Mesodermal cell (in vitro differentiated cells): ENCODE measurements at regions not wholly inside any gene's neighbourhood (a gene's known extent, or its start where the extent isn't known, plus 50 kb on each side); places are given as distances from the start of the nearest gene placed in this dataset.

Experiments
- H3K27ac ChIP-seq: 2 replicates; pipeline ENCODE4 v1.7.0; 2013; ENCODE audit warnings: mild to moderate bottlenecking, low read depth, low read length, moderate library complexity; ENCODE audit not compliant: severe bottlenecking
- H3K36me3 ChIP-seq: 2 replicates; pipeline ENCODE4 v1.7.1; 2013; ENCODE audit warnings: mild to moderate bottlenecking, low read length, moderate library complexity; ENCODE audit not compliant: control insufficient read depth, insufficient read depth
- H3K4me1 ChIP-seq: one replicate; pipeline ENCODE4 v1.7.1; 2013; ENCODE audit warnings: mild to moderate bottlenecking, low read length; ENCODE audit not compliant: insufficient read depth, control insufficient read depth, poor library complexity, severe bottlenecking
- H3K4me3 ChIP-seq: 2 replicates; pipeline ENCODE4 v1.7.0; 2013; ENCODE audit warnings: low read length, control low read depth, mild to moderate bottlenecking; ENCODE audit not compliant: insufficient read depth, poor library complexity, severe bottlenecking; ENCODE audit errors: extremely low read depth
- H3K9me3 ChIP-seq: 2 replicates; pipeline ENCODE4 v1.7.1; 2013; ENCODE audit warnings: mild to moderate bottlenecking, low read length, moderate library complexity; ENCODE audit not compliant: control insufficient read depth
- WGBS, 2 experiments: methylation state at CpG; one replicate each; pipeline ENCODE4 v1.1.5; 2013; ENCODE audit warnings: missing lambda C conversion rate in 2 of 2; ENCODE audit not compliant: insufficient coverage in 2 of 2; 5-methylcytosine and 5-hydroxymethylcytosine counted together

DNA sequence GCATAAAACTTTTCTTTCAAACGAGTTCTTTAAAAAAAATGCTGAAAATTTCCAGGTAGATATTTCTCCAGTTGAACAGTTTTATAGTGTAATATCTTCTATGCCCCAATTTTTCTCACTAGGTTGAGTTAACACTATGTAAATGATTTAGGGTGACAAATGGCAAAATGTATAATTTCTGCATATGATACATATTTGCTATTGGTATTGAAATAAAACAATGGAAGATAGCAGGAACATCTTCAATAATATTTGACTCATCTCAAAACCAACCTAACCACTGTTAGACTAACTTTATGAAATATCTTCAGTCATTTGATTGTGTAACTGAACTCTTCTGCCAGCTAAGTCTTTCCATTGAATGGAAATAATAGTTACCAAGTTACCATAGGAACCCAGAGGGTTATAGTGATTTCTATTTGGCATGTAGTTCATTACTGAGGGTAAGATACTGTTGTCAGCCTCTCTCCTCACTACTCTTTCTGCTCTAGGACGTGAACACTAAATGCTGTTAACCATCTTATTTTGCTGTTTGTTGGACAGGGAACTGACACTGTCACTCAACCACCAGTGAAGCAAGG is 824.7 kb upstream of the NECTIN3 start:
- Histone ChIP-seq H3K27ac (no peak overlapping the region), H3K36me3 (no peaks in the 10 kb centered on the region), H3K4me3 (no peak overlapping the region), H3K9me3 (no peaks in the 10 kb centered on the region), H3K4me1 (no peaks in the 10 kb centered on the region)
- no CpG with 5 or more reads among the region's 2 CpGs for WGBS, 2 experiments

DNA sequence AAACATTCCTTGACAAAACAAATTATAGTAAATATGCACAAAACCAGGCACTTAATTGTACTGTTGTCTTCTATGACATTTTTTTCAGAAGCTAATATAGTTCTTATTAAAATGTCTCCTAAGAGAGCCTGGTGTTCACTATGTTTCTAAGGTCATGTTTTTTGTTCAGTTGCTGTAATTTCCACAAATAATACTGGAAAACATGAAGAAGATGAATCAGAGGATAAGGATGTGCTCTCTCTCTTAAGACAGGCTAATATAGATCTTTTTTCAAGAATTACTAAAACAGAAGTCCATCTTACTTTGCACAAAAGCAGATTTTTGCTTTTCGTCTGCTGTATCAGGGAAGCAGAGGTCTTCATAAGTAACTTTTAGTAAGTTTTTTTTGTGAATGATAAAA is 823.0 kb upstream of the NECTIN3 start:
- Histone ChIP-seq H3K4me3 (no peak overlapping the region), H3K27ac (no peak overlapping the region), H3K36me3 (no peaks in the 10 kb centered on the region), H3K9me3 (no peaks in the 10 kb centered on the region), H3K4me1 (no peaks in the 10 kb centered on the region)
- no CpG with 5 or more reads among the region's 1 CpG for WGBS, 2 experiments

DNA sequence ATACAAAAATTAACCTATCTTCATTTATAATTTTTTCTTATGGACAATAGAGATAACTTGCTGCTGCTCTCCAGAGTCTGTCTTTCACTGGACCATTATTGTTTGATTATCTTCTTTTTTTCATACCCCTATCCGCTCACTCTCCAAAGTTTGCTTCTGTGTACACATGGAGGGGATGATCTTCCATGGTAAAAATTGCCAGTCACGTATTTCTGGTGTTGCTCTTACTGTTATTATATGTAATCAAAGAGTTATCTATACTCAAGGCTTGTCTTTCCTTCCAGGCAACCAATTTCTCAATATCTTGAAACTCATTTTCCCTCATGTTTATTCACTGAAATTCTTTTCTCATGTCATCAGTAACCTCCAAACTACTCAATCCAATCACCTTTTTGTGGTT is 817.8 kb upstream of the NECTIN3 start:
- no CpG with 5 or more reads among the region's 2 CpGs for WGBS, 2 experiments
- Histone ChIP-seq H3K4me3 (no peak overlapping the region), H3K27ac (no peak overlapping the region), H3K4me1 (no peaks in the 10 kb centered on the region), H3K36me3 (no peaks in the 10 kb centered on the region), H3K9me3 (no peaks in the 10 kb centered on the region)

DNA sequence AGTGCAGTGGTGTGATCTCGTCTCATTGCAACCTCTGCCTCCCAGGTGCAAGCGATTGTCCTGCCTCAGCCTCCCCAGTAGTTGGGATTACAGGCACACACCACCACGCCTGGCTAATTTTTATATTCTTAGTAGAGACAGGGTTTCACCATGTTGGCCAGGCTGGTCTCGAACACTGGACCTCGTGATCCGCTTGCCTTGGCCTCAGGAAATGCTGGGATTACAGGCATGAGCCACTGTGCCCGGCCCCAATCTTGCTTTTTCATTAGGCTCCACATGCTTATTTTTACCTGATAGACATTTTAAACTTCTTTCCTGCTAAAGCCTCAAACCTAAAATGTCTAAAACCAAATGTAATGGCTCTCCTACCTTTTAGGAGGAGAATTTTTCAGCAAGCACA is 817.0 kb upstream of the NECTIN3 start:
- Histone ChIP-seq H3K36me3 (no peaks in the 10 kb centered on the region), H3K27ac (no peak overlapping the region), H3K4me3 (no peak overlapping the region), H3K4me1 (no peaks in the 10 kb centered on the region), H3K9me3 (no peaks in the 10 kb centered on the region)
- 84 to 88% methylated on average over 7 of the region's 7 CpGs for WGBS, 2 experiments

DNA sequence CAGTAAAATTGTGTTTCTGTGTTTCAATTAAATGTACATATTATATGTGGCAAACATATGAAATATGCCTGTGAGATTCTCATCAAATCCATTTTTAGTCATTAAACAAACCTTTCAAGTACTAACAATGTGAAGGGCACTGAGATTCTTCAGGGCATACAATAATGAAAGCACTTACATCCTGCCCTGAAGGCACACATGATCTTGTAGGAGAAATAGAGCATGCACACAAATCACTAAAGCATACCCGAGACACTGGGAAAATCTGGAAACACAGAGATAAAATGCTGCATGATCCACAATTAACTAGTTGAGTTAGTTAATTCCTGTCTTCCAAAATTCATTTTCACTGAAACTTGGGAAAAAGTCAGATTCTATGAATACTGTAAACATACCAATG is 810.5 kb upstream of the NECTIN3 start:
- Histone ChIP-seq H3K27ac (no peak overlapping the region), H3K36me3 (no peaks in the 10 kb centered on the region)
- WGBS, 2 experiments, result 70% methylated on average over 1 of the region's 1 CpG; no CpG with 5 or more reads in 1 of the 2 experiments

DNA sequence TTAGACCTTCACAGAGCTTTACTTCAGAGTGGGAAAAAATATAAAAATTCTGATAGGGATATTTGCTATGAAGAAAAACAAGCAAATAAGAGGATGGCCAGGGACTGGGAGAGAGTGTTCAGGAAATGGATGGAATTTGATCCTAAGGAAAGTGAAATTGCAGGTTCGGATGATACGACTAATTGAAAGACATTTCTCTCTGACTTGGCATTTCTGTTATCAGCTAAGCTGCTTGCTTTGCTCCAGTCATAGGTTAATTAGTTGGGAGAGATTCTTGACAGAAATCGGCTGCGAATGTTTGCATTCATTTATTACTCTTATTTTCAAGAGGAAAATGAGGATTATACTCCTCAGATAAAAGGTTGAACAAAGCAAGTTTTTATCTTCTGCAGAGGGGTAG is 808.7 kb upstream of the NECTIN3 start:
- 90% methylated on average over 2 of the region's 4 CpGs; no CpG with 5 or more reads in 1 of the 2 experiments for WGBS, 2 experiments
- H3K27ac ChIP-seq, result no peak overlapping the region
- H3K9me3 ChIP-seq, result no peaks in the 10 kb centered on the region
- H3K4me1 ChIP-seq, result no peaks in the 10 kb centered on the region
- no peaks in the 10 kb centered on the region for H3K36me3 ChIP-seq
- H3K4me3 ChIP-seq, result no peak overlapping the region

More for the DNA sequence above, 810.5 kb upstream of the NECTIN3 start:
- Histone ChIP-seq H3K4me3 (no peak overlapping the region), H3K4me1 (no peaks in the 10 kb centered on the region), H3K9me3 (no peaks in the 10 kb centered on the region)

DNA sequence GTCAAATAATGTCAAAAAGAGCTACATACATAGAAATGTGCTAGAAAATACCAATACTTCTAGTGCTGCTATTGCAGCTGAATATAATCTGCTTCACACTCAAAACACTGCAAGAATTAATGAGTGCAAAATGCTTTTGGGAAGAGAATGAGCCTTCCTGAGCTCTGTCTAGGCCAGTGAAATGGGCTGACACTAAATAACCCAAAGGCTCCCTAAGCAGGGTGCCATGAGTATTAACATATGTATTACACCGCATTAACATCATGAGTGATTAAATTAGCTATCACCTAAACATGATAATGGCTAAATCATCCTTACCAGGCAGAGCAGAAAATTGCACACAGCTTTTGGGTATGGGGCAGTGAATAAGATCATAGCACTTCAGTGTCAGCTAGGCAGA is 806.3 kb upstream of the NECTIN3 start:
- Histone ChIP-seq H3K4me3 (no peak overlapping the region), H3K27ac (no peak overlapping the region), H3K4me1 (no peaks in the 10 kb centered on the region), H3K9me3 (no peaks in the 10 kb centered on the region), H3K36me3 (no peaks in the 10 kb centered on the region)
- WGBS, 2 experiments, result no CpG with 5 or more reads among the region's 1 CpG

DNA sequence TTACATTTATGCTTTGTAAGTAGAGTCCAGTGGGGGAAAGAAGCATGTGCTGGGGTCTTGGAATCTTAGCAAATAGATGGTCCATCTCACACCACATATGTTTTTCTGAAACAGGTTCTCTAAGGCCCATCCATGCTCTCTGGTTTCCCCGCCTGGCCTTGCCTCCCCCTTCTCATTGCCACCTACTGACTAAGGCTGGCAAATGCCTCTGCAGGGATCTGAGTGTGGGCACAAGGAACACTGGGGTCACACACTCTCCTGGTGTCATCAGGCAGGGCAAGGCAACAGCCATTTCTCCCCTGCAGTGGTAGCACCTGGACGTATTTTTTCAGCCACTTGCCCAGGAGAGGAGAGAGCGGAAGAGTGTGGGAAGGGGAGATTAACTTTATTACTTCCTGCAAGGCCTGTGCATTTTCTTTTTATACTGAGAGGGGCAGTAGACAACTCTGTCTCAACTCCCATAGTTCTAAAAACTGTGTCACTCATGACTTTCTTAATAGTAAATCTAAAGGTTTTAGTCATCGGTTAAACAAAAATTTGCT is 804.2 kb upstream of the NECTIN3 start:
- Histone ChIP-seq H3K27ac (no peak overlapping the region), H3K9me3 (no peaks in the 10 kb centered on the region), H3K4me1 (no peaks in the 10 kb centered on the region), H3K4me3 (no peak overlapping the region), H3K36me3 (no peaks in the 10 kb centered on the region)
- WGBS, 2 experiments, result 78 to 100% methylated on average over 1 of the region's 4 CpGs

DNA sequence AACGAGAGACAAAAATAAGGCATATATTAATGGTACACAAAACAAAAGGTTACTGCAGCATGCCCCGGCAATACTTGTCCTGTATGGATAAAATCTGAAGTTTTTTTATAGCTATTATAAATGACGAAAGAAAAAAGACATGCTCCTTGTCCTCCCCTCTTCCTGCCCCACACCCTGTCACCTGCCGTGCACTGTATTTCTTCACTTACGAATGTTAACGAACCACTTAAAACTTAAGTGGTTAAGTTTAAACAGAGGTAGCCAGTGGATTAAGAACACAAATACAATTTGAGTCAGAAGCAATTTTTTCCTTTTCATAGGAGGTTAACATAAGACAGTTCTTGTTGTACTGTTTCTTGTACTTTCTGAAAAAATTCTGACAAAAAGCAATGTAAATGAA is 799.1 kb upstream of the NECTIN3 start:
- 60% methylated on average over 2 of the region's 6 CpGs; no CpG with 5 or more reads in 1 of the 2 experiments for WGBS, 2 experiments
- Histone ChIP-seq H3K27ac (no peak overlapping the region), H3K4me1 (no peaks in the 10 kb centered on the region), H3K9me3 (no peaks in the 10 kb centered on the region), H3K36me3 (no peaks in the 10 kb centered on the region), H3K4me3 (no peak overlapping the region)

DNA sequence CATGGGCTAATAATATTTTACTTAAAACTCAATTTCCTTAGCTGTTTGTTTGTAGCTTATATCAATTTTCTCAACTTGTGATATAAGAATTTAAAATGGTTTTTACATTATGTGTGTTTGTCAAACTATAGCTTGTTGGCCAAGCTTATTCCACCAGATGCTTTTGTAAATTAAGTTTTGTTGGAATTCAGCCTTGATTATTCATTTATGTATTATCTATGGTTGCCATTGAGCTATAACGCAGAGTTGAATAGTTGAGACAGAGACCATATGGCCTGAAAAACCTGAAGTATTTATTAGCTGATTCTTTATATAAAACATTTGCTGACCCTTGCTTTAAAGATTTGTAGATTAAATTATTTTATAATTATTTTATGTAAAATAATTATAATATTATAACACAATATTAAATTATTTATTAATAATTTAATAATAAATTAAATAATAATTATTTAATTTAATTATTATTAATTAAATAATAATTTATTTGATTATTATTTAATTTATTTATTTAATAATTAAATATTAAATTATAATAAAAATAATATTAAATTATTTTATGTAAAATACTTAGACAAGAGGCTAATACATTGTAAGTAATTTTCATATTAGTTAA is 779.6 kb upstream of the NECTIN3 start:
- Histone ChIP-seq H3K27ac (no peak overlapping the region), H3K4me3 (no peak overlapping the region), H3K36me3 (no peaks in the 10 kb centered on the region), H3K4me1 (no peaks in the 10 kb centered on the region), H3K9me3 (peaks cover 16% of the 10 kb centered on the region)
- WGBS, 2 experiments, result 100% methylated on average over 1 of the region's 1 CpG; no CpG with 5 or more reads in 1 of the 2 experiments

DNA sequence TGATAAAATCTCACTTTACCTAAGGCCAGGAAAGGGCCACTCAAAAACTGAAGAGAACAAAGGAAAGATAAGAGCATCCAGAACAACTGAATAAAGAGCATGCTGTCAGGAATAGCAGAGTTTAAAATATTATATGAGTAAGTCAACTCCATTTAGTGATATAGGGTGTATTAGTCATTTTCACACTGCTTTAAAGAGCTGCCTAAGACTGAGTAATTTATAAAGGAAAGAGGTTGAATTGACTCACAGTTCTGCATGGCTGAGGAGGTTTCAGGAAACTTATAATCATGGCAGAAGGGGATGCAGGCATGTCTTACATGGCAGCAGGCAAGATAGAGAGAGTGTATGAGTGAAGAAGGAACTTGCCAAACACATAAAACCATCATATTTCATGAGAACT is 778.0 kb upstream of the NECTIN3 start:
- H3K27ac ChIP-seq, result no peak overlapping the region
- peaks cover 16% of the 10 kb centered on the region for H3K9me3 ChIP-seq
- no peaks in the 10 kb centered on the region for H3K36me3 ChIP-seq
- no peak overlapping the region for H3K4me3 ChIP-seq
- no peaks in the 10 kb centered on the region for H3K4me1 ChIP-seq
